RWPE2 (cell line): ENCODE measurements at regions not wholly inside any gene's neighbourhood (a gene's known extent, or its start where the extent isn't known, plus 50 kb on each side); places are given as distances from the start of the nearest gene placed in this dataset.
A peak's percentile ranks its signal among the peaks of the same experiment; 100 is the strongest.

Source experiments
- ATAC-seq: fragments of 200-7000 bp; cut with Tn5 transposase; 3 replicates; pipeline ENCODE4 v1.9.1; 2021; ENCODE audit warnings: low read depth
- DNase-seq: peaks from one replicate; pipeline ENCODE4 v3.0.0-alpha.2; 2020; ENCODE audit warnings: low spot score
- H3K27ac ChIP-seq: fragments of 450-650 bp; 2 replicates; pipeline ENCODE4 v1.5.1; 2017; ENCODE audit warnings: mild to moderate bottlenecking; ENCODE audit not compliant: poor library complexity, severe bottlenecking
- H3K27me3 ChIP-seq: fragments of 250-450 bp; sonication (Bioruptor Pico); 2 replicates; pipeline ENCODE4 v1.5.1; 2021; ENCODE audit warnings: mild to moderate bottlenecking, moderate library complexity; ENCODE audit not compliant: insufficient read depth, poor library complexity, severe bottlenecking
- H3K36me3 ChIP-seq: fragments of 250-450 bp; sonication (Bioruptor Pico); 2 replicates; pipeline ENCODE4 v1.5.1; 2020; ENCODE audit warnings: low read depth, mild to moderate bottlenecking, moderate library complexity
- H3K4me1 ChIP-seq: fragments of 250-450 bp; sonication (Bioruptor Pico); 2 replicates; pipeline ENCODE4 v1.5.1; 2021; ENCODE audit warnings: mild to moderate bottlenecking, moderate library complexity; ENCODE audit not compliant: insufficient read depth, poor library complexity, severe bottlenecking
- H3K4me3 ChIP-seq: fragments of 250-450 bp; sonication (Bioruptor Pico); 2 replicates; pipeline ENCODE4 v1.5.1; 2021; ENCODE audit warnings: mild to moderate bottlenecking, moderate library complexity; ENCODE audit not compliant: severe bottlenecking
- H3K9me3 ChIP-seq: fragments of 250-450 bp; sonication (Bioruptor Pico); 2 replicates; pipeline ENCODE4 v1.5.1; 2021; ENCODE audit warnings: mild to moderate bottlenecking, moderate library complexity; ENCODE audit not compliant: severe bottlenecking
- CTCF ChIP-seq: fragments of 450-650 bp; IDR thresholded peaks from one replicate; pipeline ENCODE4 v1.5.1; 2017; ENCODE audit warnings: mild to moderate bottlenecking, moderate library complexity; ENCODE audit not compliant: poor library complexity, severe bottlenecking

GRCh38 chr12:70069221-70070105 is 173.8 kb upstream of the CNOT2 start:
- H3K27ac ChIP-seq, result no peak overlapping the region
- ATAC-seq, result no peak
- H3K4me3 ChIP-seq, result no peak overlapping the region
- H3K4me1 ChIP-seq, result no peaks in the 10 kb centered on the region
- no peak for TF ChIP-seq CTCF
- no peaks in the 10 kb centered on the region for H3K36me3 ChIP-seq
- no peaks in the 10 kb centered on the region for H3K9me3 ChIP-seq
- DNase-seq, result no peak
- H3K27me3 ChIP-seq, result no peaks in the 10 kb centered on the region

GRCh38 chr12:70070494-70071007 is 172.7 kb upstream of the CNOT2 start:
- DNase-seq, result no peak

GRCh38 chr12:70074510-70074909 is 168.7 kb upstream of the CNOT2 start:
- DNase-seq, result no peak
- H3K4me3 ChIP-seq, result no peak overlapping the region
- H3K4me1 ChIP-seq, result no peaks in the 10 kb centered on the region
- no peaks in the 10 kb centered on the region for H3K27me3 ChIP-seq
- no peaks in the 10 kb centered on the region for H3K9me3 ChIP-seq
- no peak for TF ChIP-seq CTCF
- ATAC-seq, result 0 out of 3 replicates have a peak, but pooled peaks have one; percentile 40
- no peak overlapping the region for H3K27ac ChIP-seq
- H3K36me3 ChIP-seq, result no peaks in the 10 kb centered on the region

More at GRCh38 chr12:70070494-70071007, 172.7 kb upstream of the CNOT2 start:
- ATAC-seq, result no peak
- Histone ChIP-seq H3K27ac (no peak overlapping the region), H3K4me3 (no peak overlapping the region), H3K9me3 (no peaks in the 10 kb centered on the region), H3K36me3 (no peaks in the 10 kb centered on the region), H3K27me3 (no peaks in the 10 kb centered on the region), H3K4me1 (no peaks in the 10 kb centered on the region)
- TF ChIP-seq CTCF, result no peak

GRCh38 chr12:70077441-70077840 is 165.8 kb upstream of the CNOT2 start:
- no peaks in the 10 kb centered on the region for H3K27me3 ChIP-seq
- H3K27ac ChIP-seq, result no peak overlapping the region
- no peak for TF ChIP-seq CTCF
- H3K4me1 ChIP-seq, result no peaks in the 10 kb centered on the region
- no peak for ATAC-seq
- H3K9me3 ChIP-seq, result no peaks in the 10 kb centered on the region
- no peak for DNase-seq
- no peak overlapping the region for H3K4me3 ChIP-seq
- H3K36me3 ChIP-seq, result no peaks in the 10 kb centered on the region

DNA sequence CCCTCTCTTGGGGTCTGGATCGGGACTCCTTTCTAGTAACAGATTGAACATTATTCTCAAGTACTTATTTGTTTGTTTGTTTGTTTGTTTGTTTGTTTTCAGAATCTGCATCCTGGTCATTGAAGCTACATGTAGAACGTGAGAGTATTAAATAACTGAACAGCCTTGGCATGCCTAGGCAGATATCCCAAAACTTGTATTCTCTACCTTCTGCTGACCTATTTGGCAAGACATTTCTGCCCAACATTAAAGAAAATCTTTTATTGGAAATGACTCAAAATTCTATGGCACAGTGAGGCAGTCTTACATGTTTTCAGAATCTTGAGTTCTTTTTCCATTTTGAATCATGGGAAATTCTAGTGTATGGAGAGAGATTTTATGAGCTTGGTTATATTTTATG is 165.1 kb upstream of the CNOT2 start:
- Histone ChIP-seq H3K36me3 (no peaks in the 10 kb centered on the region), H3K27ac (no peak overlapping the region), H3K4me1 (no peaks in the 10 kb centered on the region), H3K9me3 (no peaks in the 10 kb centered on the region), H3K27me3 (no peaks in the 10 kb centered on the region), H3K4me3 (no peak overlapping the region)
- DNase-seq (no peak), ATAC-seq (no peak)
- no peak for TF ChIP-seq CTCF
